A673 (cell line): ENCODE measurements at regions not wholly inside any gene's neighbourhood (a gene's known extent, or its start where the extent isn't known, plus 50 kb on each side); places are given as distances from the start of the nearest gene placed in this dataset.

ENCODE experiments used
- EZH2 ChIP-seq: fragments of 200-600 bp; sonication (generic); IDR thresholded peaks from 2 replicates; pipeline ENCODE4 v1.6.1; 2017; ENCODE audit warnings: borderline replicate concordance, low read depth, mild to moderate bottlenecking, mixed read lengths, antibody characterized with exemption, low read length; ENCODE audit not compliant: poor library complexity, severe bottlenecking
- TF ChIP-seq, protein P1 (sequence below): fragments of 300-800, 200-600 bp; sonication (generic); conservative IDR thresholded peaks from 2 replicates; pipeline ENCODE4 v1.5.1; 2017; ENCODE audit warnings: low read depth, mild to moderate bottlenecking, antibody characterized with exemption, low read length, moderate library complexity, mixed read lengths

DNA sequence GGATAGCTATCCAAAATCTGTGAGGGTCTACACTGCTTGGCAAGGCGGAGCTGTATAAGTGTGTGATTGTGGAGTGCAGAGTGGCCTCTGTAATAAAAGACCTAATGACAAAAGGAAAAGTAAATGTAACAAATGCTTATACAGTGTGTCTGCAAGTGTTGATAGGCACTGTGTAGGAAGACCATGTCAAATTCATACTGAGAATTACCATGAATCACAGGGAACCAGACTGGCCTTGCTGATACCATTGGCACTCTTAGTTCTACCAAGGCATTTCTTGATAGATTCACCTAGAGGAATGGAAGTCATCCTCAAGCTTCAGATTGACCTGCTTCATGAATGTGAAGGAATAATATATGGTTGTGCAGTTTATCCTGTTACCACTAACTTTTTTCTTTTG, 58.8 kb downstream of the CYCS start:
- TF ChIP-seq, protein P1, sequence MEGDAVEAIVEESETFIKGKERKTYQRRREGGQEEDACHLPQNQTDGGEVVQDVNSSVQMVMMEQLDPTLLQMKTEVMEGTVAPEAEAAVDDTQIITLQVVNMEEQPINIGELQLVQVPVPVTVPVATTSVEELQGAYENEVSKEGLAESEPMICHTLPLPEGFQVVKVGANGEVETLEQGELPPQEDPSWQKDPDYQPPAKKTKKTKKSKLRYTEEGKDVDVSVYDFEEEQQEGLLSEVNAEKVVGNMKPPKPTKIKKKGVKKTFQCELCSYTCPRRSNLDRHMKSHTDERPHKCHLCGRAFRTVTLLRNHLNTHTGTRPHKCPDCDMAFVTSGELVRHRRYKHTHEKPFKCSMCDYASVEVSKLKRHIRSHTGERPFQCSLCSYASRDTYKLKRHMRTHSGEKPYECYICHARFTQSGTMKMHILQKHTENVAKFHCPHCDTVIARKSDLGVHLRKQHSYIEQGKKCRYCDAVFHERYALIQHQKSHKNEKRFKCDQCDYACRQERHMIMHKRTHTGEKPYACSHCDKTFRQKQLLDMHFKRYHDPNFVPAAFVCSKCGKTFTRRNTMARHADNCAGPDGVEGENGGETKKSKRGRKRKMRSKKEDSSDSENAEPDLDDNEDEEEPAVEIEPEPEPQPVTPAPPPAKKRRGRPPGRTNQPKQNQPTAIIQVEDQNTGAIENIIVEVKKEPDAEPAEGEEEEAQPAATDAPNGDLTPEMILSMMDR: no peak
- TF ChIP-seq EZH2: no peak
